Suprapubic skin (tissue), 4 donors: ENCODE measurements at regions not wholly inside any gene's neighbourhood (a gene's known extent, or its start where the extent isn't known, plus 50 kb on each side); places are given as distances from the start of the nearest gene placed in this dataset.
"Not testable (repeated sequence)": the region's sequence is repeated elsewhere in the genome, so short reads cannot be mapped to it uniquely, and the experiment has no call there.

ENCODE experiments used
- EP300 ChIP-seq: sonication (generic); formaldehyde crosslinking; IDR thresholded peaks from one replicate; pipeline ENCODE4 v1.6.1; 2017; ENCODE audit warnings: antibody characterized with exemption
- POLR2A ChIP-seq, 2 donors: fragments of 450-650 bp; IDR thresholded peaks; one replicate each; pipeline ENCODE4 v1.6.1; 2017; ENCODE audit warnings: antibody characterized with exemption in 2 of 2, mild to moderate bottlenecking in 2 of 2, moderate library complexity in 2 of 2
- POLR2AphosphoS5 ChIP-seq, 3 donors: sonication (generic); formaldehyde crosslinking; IDR thresholded peaks; one replicate each; pipeline ENCODE4 v1.6.1; 2017; ENCODE audit warnings: antibody characterized with exemption in 3 of 3
- TF ChIP-seq, protein P1 (sequence below), 2 donors: fragments of 200-600 bp in 1 of 2; fragments of 450-650 bp in 1 of 2; sonication (generic) in 1 of 2; IDR thresholded peaks; one replicate each; pipeline ENCODE4 v1.5.1; 2016 to 2019; ENCODE audit warnings: antibody characterized with exemption in 2 of 2, mild to moderate bottlenecking in 1 of 2, moderate library complexity in 1 of 2

GRCh38 chr13:24567593-24567992 lies 55.0 kb upstream of the PARP4 start:
- TF ChIP-seq, protein P1, sequence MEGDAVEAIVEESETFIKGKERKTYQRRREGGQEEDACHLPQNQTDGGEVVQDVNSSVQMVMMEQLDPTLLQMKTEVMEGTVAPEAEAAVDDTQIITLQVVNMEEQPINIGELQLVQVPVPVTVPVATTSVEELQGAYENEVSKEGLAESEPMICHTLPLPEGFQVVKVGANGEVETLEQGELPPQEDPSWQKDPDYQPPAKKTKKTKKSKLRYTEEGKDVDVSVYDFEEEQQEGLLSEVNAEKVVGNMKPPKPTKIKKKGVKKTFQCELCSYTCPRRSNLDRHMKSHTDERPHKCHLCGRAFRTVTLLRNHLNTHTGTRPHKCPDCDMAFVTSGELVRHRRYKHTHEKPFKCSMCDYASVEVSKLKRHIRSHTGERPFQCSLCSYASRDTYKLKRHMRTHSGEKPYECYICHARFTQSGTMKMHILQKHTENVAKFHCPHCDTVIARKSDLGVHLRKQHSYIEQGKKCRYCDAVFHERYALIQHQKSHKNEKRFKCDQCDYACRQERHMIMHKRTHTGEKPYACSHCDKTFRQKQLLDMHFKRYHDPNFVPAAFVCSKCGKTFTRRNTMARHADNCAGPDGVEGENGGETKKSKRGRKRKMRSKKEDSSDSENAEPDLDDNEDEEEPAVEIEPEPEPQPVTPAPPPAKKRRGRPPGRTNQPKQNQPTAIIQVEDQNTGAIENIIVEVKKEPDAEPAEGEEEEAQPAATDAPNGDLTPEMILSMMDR (IDR thresholded peaks at IDR 0.05) = not testable (repeated sequence)
- not testable (repeated sequence) for TF ChIP-seq POLR2AphosphoS5 (IDR thresholded peaks at IDR 0.05); POLR2A (IDR thresholded peaks at IDR 0.05); EP300
